ENCODE measurements at regions not wholly inside any gene's neighbourhood (a gene's known extent, or its start where the extent isn't known, plus 50 kb on each side); places are given as distances from the start of the nearest gene placed in this dataset.
"Not testable (repeated sequence)": the region's sequence is repeated elsewhere in the genome, so short reads cannot be mapped to it uniquely, and the experiment has no call there.

- DNase-seq, result not testable (repeated sequence)
These were observed 433.7 kb downstream of the BTG1 start for GRCh38 chr12:91711925-91712324.

- DNase-seq, result no peak
These were observed 439.2 kb downstream of the BTG1 start for GRCh38 chr12:91706466-91706865.

GRCh38 chr12:91704446-91704845 lies 441.2 kb downstream of the BTG1 start:
- DNase-seq, result no peak

- DNase-seq, result no peak
These were observed 442.0 kb downstream of the BTG1 start for GRCh38 chr12:91703491-91704283.

GRCh38 chr12:91702843-91703425 lies 442.7 kb downstream of the BTG1 start:
- no peak for DNase-seq

GRCh38 chr12:91695964-91696363 lies 449.7 kb downstream of the BTG1 start:
- no peak for DNase-seq

GRCh38 chr12:91695406-91695805 lies 450.2 kb downstream of the BTG1 start:
- DNase-seq, result not testable (repeated sequence)

- DNase-seq, result no peak
These were observed 455.1 kb downstream of the BTG1 start for GRCh38 chr12:91690531-91690930.

- peak in 1 of 2 experiments; percentile 24 for DNase-seq
These were observed 458.3 kb downstream of the BTG1 start for GRCh38 chr12:91687052-91688017.

GRCh38 chr12:91685917-91686316 lies 459.7 kb downstream of the BTG1 start:
- no peak for DNase-seq

GRCh38 chr12:91681751-91682150 lies 463.9 kb downstream of the BTG1 start:
- no peak for DNase-seq

GRCh38 chr12:91680864-91681263 lies 464.8 kb downstream of the BTG1 start:
- DNase-seq, result peak; percentile 2 to 16

- no peak for DNase-seq
These were observed 468.1 kb downstream of the BTG1 start for GRCh38 chr12:91677556-91677955.

- DNase-seq, result no peak
These were observed 470.2 kb downstream of the BTG1 start for GRCh38 chr12:91675401-91675800.

GRCh38 chr12:91672130-91672529 lies 473.5 kb downstream of the BTG1 start:
- no peak for DNase-seq

GRCh38 chr12:91667694-91668093 lies 478.0 kb downstream of the BTG1 start:
- no peak for DNase-seq

- no peak for DNase-seq
These were observed 481.1 kb upstream of the DCN start for GRCh38 chr12:91663744-91664143.

- no peak for DNase-seq
These were observed 480.7 kb upstream of the DCN start for GRCh38 chr12:91663310-91663709.

- no peak for DNase-seq
These were observed 479.4 kb upstream of the DCN start for GRCh38 chr12:91662021-91662420.

- no peak for DNase-seq
These were observed 474.4 kb upstream of the DCN start for GRCh38 chr12:91657032-91657431.

- DNase-seq, result no peak
These were observed 473.3 kb upstream of the DCN start for GRCh38 chr12:91655966-91656365.

GRCh38 chr12:91654087-91654486 lies 471.5 kb upstream of the DCN start:
- no peak for DNase-seq

- DNase-seq, result no peak
These were observed 469.1 kb upstream of the DCN start for GRCh38 chr12:91651728-91652127.

Data from AML-193 (cell line).